ENCODE measurements at regions not wholly inside any gene's neighbourhood (a gene's known extent, or its start where the extent isn't known, plus 50 kb on each side); places are given as distances from the start of the nearest gene placed in this dataset.

GRCh38 chr5:116669261-116670031 is 94.8 kb upstream of the SEMA6A start:
- DNase-seq (ENCODE audit: low spot score) = no peak
- no peak for TF ChIP-seq CTCF (IDR thresholded peaks at IDR 0.05; ENCODE audit: borderline replicate concordance, control extremely low read depth, extremely low read depth, insufficient read depth, missing control alignments)
- in situ Hi-C loops (cut with MboI; ENCODE audit: low sequenced_read_pairs, unreplicated experiment) = no loop called here

- no peak for DNase-seq (ENCODE audit: low spot score)
- no peak for TF ChIP-seq CTCF (IDR thresholded peaks at IDR 0.05; ENCODE audit: borderline replicate concordance, control extremely low read depth, extremely low read depth, insufficient read depth, missing control alignments)
- in situ Hi-C loops (cut with MboI; ENCODE audit: low sequenced_read_pairs, unreplicated experiment) = no loop called here
Measured at GRCh38 chr5:116668390-116668789, 93.8 kb upstream of the SEMA6A start.

GRCh38 chr5:116666901-116667300 is 92.3 kb upstream of the SEMA6A start:
- no peak for DNase-seq (ENCODE audit: low spot score)
- in situ Hi-C loops (cut with MboI; ENCODE audit: low sequenced_read_pairs, unreplicated experiment) = no loop called here
- TF ChIP-seq CTCF (IDR thresholded peaks at IDR 0.05; ENCODE audit: borderline replicate concordance, control extremely low read depth, extremely low read depth, insufficient read depth, missing control alignments) = no peak

- in situ Hi-C loops (cut with MboI; ENCODE audit: low sequenced_read_pairs, unreplicated experiment) = no loop called here
- DNase-seq (ENCODE audit: low spot score) = no peak
- no peak for TF ChIP-seq CTCF (IDR thresholded peaks at IDR 0.05; ENCODE audit: borderline replicate concordance, control extremely low read depth, extremely low read depth, insufficient read depth, missing control alignments)
Measured at GRCh38 chr5:116664988-116665387, 90.4 kb upstream of the SEMA6A start.

GRCh38 chr5:116663081-116663480 is 88.5 kb upstream of the SEMA6A start:
- DNase-seq (ENCODE audit: low spot score) = no peak
- in situ Hi-C loops (cut with MboI; ENCODE audit: low sequenced_read_pairs, unreplicated experiment) = no loop called here
- no peak for TF ChIP-seq CTCF (IDR thresholded peaks at IDR 0.05; ENCODE audit: borderline replicate concordance, control extremely low read depth, extremely low read depth, insufficient read depth, missing control alignments)

- in situ Hi-C loops (cut with MboI; ENCODE audit: low sequenced_read_pairs, unreplicated experiment) = no loop called here
- TF ChIP-seq CTCF (IDR thresholded peaks at IDR 0.05; ENCODE audit: borderline replicate concordance, control extremely low read depth, extremely low read depth, insufficient read depth, missing control alignments) = no peak
Measured at GRCh38 chr5:116661419-116661818, 86.8 kb upstream of the SEMA6A start.

More at GRCh38 chr5:116661419-116661818, 86.8 kb upstream of the SEMA6A start:
- DNase-seq (ENCODE audit: low spot score) = no peak
